HepG2 (cell line): ENCODE measurements at regions not wholly inside any gene's neighbourhood (a gene's known extent, or its start where the extent isn't known, plus 50 kb on each side); places are given as distances from the start of the nearest gene placed in this dataset.

Source experiments
- ATAC-seq: fragments of 200-7000 bp; cut with Tn5 transposase; 3 replicates; pipeline ENCODE4 v1.9.1; 2020; ENCODE audit warnings: mild to moderate bottlenecking, moderate library complexity
- BruUV-seq: library from RNA; stranded (reverse); fragments of 400-500 nt; replicated peaks from 2 replicates; lab custom pipeline; 2021; lab: Mats Ljungman, UMichigan
- CTCF ChIA-PET: fragments of 300-600 bp; formaldehyde crosslinking; extraction: SDS; loops from one replicate; lab custom pipeline; 2021; ENCODE audit warnings: low total read pairs, inconsistent platforms, low intra/inter-chr PET ratio; lab: Yijun Ruan, JAX
- POLR2A ChIA-PET: fragments of 350-600 bp; sonication (Branson Sonifier 250); formaldehyde crosslinking; loops from one replicate; lab custom pipeline; 2020; ENCODE audit warnings: antibody characterized with exemption, inconsistent platforms; lab: Yijun Ruan, JAX
- DNase-seq: peaks from one replicate; pipeline ENCODE4 v3.0.0-alpha.2; 2015; ENCODE audit warnings: low spot score
- FAIRE-seq: peaks from 3 replicates; lab custom pipeline; 2011; peaks lifted over from hg19 to GRCh38; lab: Jason Lieb, UNC
- H2AFZ ChIP-seq: one replicate; pipeline ENCODE4 v1.6.1; 2011; ENCODE audit warnings: low read length, inconsistent platforms
- H3K27ac ChIP-seq: fragments of 300-600 bp; 3 replicates; pipeline ENCODE4 v1.8.0; 2011; ENCODE audit warnings: mixed run types, mild to moderate bottlenecking, mixed read lengths, low read length, inconsistent platforms; ENCODE audit not compliant: insufficient read depth; ENCODE audit errors: extremely low read length
- H3K27me3 ChIP-seq, 2 experiments: fragments of 200-600 bp in 1 of 2; 2 replicates in 1 of 2; 3 replicates in 1 of 2; pipeline versions ENCODE4 v1.6.0 to v1.8.0; 2011; ENCODE audit warnings: low read length in 2 of 2, mild to moderate bottlenecking in 2 of 2, moderate library complexity in 2 of 2, inconsistent platforms in 1 of 2; ENCODE audit not compliant: insufficient read depth in 2 of 2, control insufficient read depth in 1 of 2
- H3K36me3 ChIP-seq, 2 experiments: fragments of 200-600 bp in 1 of 2; replicated peaks in 1 of 2; 2 replicates in 1 of 2; 3 replicates in 1 of 2; pipeline versions ENCODE4 v1.5.1 to v1.8.0; 2011; ENCODE audit warnings: low read length in 2 of 2, inconsistent platforms in 1 of 2; ENCODE audit not compliant: insufficient read depth in 2 of 2, control insufficient read depth in 1 of 2
- H3K4me1 ChIP-seq: 2 replicates; pipeline ENCODE4 v1.5.1; 2012; ENCODE audit warnings: low read length, inconsistent platforms; ENCODE audit not compliant: insufficient read depth
- H3K4me2 ChIP-seq: 2 replicates; pipeline ENCODE4 v1.6.0; 2011; ENCODE audit warnings: low read depth, low read length, inconsistent platforms
- H3K4me3 ChIP-seq, 3 experiments: fragments of 200-600 bp in 1 of 3; sonication (generic), shearing (Covaris generic) in 1 of 3; replicated peaks in 1 of 3; 2 replicates each; pipeline ENCODE4 v1.5.1; 2011 to 2016; ENCODE audit warnings: low read length in 3 of 3, inconsistent platforms in 2 of 3, low read depth in 2 of 3, mild to moderate bottlenecking in 2 of 3, control low read depth in 1 of 3, mixed read lengths in 1 of 3; ENCODE audit not compliant: insufficient read depth in 1 of 3
- H3K79me2 ChIP-seq: one replicate; pipeline ENCODE4 v1.6.1; 2011; ENCODE audit warnings: low read length, inconsistent platforms; ENCODE audit not compliant: insufficient read depth
- H3K9ac ChIP-seq: 2 replicates; pipeline ENCODE4 v1.6.0; 2011; ENCODE audit warnings: mild to moderate bottlenecking, low read depth, low read length, inconsistent platforms; ENCODE audit not compliant: insufficient read depth
- H3K9me3 ChIP-seq: 2 replicates; pipeline ENCODE4 v1.5.1; 2012; ENCODE audit warnings: mild to moderate bottlenecking, low read length
- H4K20me1 ChIP-seq: 2 replicates; pipeline ENCODE4 v1.6.0; 2011; ENCODE audit warnings: inconsistent platforms, mild to moderate bottlenecking, low read length, moderate library complexity; ENCODE audit not compliant: insufficient read depth
- CHCHD3 ChIP-seq: sonication (generic); formaldehyde crosslinking; IDR thresholded peaks from 2 replicates; pipeline ENCODE4 v1.8.0; 2022; ENCODE audit warnings: mild to moderate bottlenecking, missing genetic modification reagents, moderate library complexity
- KLF12 ChIP-seq: sonication (generic); formaldehyde crosslinking; IDR thresholded peaks from 2 replicates; pipeline ENCODE4 v1.4.0; 2020; ENCODE audit warnings: missing genetic modification reagents, borderline replicate concordance
- PITX1 ChIP-seq: sonication (generic); formaldehyde crosslinking; IDR thresholded peaks from 2 replicates; pipeline ENCODE4 v1.5.1; 2020; ENCODE audit warnings: mild to moderate bottlenecking, missing genetic modification reagents
- RBAK ChIP-seq: sonication (generic); formaldehyde crosslinking; IDR thresholded peaks from 2 replicates; pipeline ENCODE4 v1.5.1; 2020; ENCODE audit warnings: mild to moderate bottlenecking, missing genetic modification reagents
- SAFB2 ChIP-seq: sonication (generic); formaldehyde crosslinking; IDR thresholded peaks from 2 replicates; pipeline ENCODE4 v1.5.1; 2020; ENCODE audit warnings: missing genetic modification reagents, low read depth, mild to moderate bottlenecking, borderline replicate concordance
- SMARCE1 ChIP-seq: fragments of 450-650 bp; IDR thresholded peaks from 2 replicates; pipeline ENCODE4 v1.6.1; 2017; ENCODE audit warnings: borderline replicate concordance
- ZNF34 ChIP-seq: sonication (generic); formaldehyde crosslinking; IDR thresholded peaks from 2 replicates; pipeline ENCODE4 v1.4.0; 2020; ENCODE audit warnings: mild to moderate bottlenecking, missing genetic modification reagents, borderline replicate concordance
- ZNF607 ChIP-seq: sonication (generic); formaldehyde crosslinking; IDR thresholded peaks from 2 replicates; pipeline ENCODE4 v1.5.1; 2020; ENCODE audit warnings: missing genetic modification reagents, mild to moderate bottlenecking, borderline replicate concordance
- WGBS: methylation state at CpG from one replicate; pipeline ENCODE4 v1.1.6; 2017; ENCODE audit warnings: low lambda C conversion rate; 5-methylcytosine and 5-hydroxymethylcytosine counted together
- in situ Hi-C: cut with HindIII; loops from 2 replicates; pipeline ENCODE4 v1.10.0; 2017; ENCODE audit warnings: low pct_unique_long_range_greater_than_20kb; ENCODE audit not compliant: extremely low pct_ligation_motif_present
- intact Hi-C: fragments of 100-400 bp; cut with micrococcal nuclease; formaldehyde crosslinking; loops from one replicate; pipeline ENCODE4 v1.10.0; 2022; ENCODE audit not compliant: unreplicated experiment
- TF ChIP-seq, protein P1 (sequence below): sonication (generic); formaldehyde crosslinking; IDR thresholded peaks from 2 replicates; pipeline ENCODE4 v1.4.0; 2020; ENCODE audit warnings: missing genetic modification reagents, mild to moderate bottlenecking, borderline replicate concordance
- TF ChIP-seq, protein P2 (sequence below): IDR thresholded peaks from 2 replicates; pipeline ENCODE4 v1.6.1; 2016; ENCODE audit warnings: low read depth, control low read depth
- TF ChIP-seq, protein P3 (sequence below): sonication (generic); formaldehyde crosslinking; IDR thresholded peaks from 2 replicates; pipeline ENCODE4 v1.8.1; 2023; ENCODE audit warnings: missing genetic modification reagents, mild to moderate bottlenecking, borderline replicate concordance

DNA sequence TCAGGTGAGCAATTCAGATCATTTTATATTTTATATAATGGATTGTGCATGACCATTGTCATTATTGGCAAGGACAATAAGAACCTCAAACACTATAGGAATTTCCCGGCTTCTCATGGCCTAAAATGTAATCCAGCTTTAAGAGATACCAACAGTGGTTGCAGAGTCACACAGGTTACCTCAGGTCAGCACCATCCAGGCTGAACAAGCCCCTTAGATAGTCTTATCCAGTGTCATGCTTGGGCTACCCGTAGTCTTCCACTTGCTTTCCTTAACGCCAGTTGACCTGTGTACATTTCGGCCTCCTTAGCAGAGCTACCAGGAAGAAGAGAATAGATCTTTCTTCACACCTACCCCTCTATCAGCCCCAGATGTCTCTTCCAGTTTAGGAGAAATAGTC lies 293.3 kb upstream of the SYT4 start:
- H3K4me3 ChIP-seq, result no peak overlapping the region
- DNase-seq, result no peak
- no peaks in the 10 kb centered on the region for H3K27me3 ChIP-seq
- no peak overlapping the region for H3K9ac ChIP-seq
- ATAC-seq, result no peak
- no peak for FAIRE-seq
- H4K20me1 ChIP-seq, result no peaks in the 10 kb centered on the region
- no peak overlapping the region for H3K27ac ChIP-seq
- H3K4me1 ChIP-seq, result no peaks in the 10 kb centered on the region
- intact Hi-C loops (no loop called here), in situ Hi-C loops (loop anchor here (25.0 kb wide), 1 partner anchor 983 kb away; no protein-coding TSS in a partner anchor)
- POLR2A ChIA-PET, result no interaction called here
- BruUV-seq, result no TSS peak
- no peak overlapping the region for H3K4me2 ChIP-seq
- H3K9me3 ChIP-seq, result no peaks in the 10 kb centered on the region
- H2AFZ ChIP-seq, result no peak overlapping the region
- CTCF ChIA-PET, result interaction anchor here (1.3 to 3.5 kb wide), 2 partner anchors 17 to 26 kb away, joined by 5 to 26 read pairs; no protein-coding TSS in a partner anchor
- 24% methylated on average over 4 of the region's 4 CpGs for WGBS
- H3K36me3 ChIP-seq, result no peaks in the 10 kb centered on the region
- TF ChIP-seq ZNF607 (CRISPR knock-in tag), result no peak
- no peak for TF ChIP-seq RBAK (CRISPR knock-in tag)
- TF ChIP-seq CHCHD3, result no peak
- TF ChIP-seq SAFB2 (CRISPR knock-in tag), result no peak
- TF ChIP-seq, protein P1, sequence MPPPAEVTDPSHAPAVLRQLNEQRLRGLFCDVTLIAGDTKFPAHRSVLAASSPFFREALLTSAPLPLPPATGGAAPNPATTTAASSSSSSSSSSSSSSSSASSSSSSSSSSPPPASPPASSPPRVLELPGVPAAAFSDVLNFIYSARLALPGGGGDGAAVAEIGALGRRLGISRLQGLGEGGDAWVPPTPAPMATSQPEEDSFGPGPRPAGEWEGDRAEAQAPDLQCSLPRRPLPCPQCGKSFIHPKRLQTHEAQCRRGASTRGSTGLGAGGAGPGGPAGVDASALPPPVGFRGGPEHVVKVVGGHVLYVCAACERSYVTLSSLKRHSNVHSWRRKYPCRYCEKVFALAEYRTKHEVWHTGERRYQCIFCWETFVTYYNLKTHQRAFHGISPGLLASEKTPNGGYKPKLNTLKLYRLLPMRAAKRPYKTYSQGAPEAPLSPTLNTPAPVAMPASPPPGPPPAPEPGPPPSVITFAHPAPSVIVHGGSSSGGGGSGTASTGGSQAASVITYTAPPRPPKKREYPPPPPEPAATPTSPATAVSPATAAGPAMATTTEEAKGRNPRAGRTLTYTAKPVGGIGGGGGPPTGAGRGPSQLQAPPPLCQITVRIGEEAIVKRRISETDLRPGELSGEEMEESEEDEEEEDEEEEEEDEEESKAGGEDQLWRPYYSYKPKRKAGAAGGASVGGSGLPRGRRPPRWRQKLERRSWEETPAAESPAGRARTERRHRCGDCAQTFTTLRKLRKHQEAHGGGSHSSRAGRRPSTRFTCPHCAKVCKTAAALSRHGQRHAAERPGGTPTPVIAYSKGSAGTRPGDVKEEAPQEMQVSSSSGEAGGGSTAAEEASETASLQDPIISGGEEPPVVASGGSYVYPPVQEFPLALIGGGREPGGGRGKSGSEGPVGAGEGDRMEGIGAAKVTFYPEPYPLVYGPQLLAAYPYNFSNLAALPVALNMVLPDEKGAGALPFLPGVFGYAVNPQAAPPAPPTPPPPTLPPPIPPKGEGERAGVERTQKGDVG (CRISPR knock-in tag), result no peak
- TF ChIP-seq, protein P2, sequence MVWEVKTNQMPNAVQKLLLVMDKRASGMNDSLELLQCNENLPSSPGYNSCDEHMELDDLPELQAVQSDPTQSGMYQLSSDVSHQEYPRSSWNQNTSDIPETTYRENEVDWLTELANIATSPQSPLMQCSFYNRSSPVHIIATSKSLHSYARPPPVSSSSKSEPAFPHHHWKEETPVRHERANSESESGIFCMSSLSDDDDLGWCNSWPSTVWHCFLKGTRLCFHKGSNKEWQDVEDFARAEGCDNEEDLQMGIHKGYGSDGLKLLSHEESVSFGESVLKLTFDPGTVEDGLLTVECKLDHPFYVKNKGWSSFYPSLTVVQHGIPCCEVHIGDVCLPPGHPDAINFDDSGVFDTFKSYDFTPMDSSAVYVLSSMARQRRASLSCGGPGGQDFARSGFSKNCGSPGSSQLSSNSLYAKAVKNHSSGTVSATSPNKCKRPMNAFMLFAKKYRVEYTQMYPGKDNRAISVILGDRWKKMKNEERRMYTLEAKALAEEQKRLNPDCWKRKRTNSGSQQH (CRISPR knock-in tag), result no peak
- TF ChIP-seq PITX1 (CRISPR knock-in tag), result no peak
- TF ChIP-seq, protein P3, sequence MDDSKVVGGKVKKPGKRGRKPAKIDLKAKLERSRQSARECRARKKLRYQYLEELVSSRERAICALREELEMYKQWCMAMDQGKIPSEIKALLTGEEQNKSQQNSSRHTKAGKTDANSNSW (CRISPR knock-in tag), result no peak
- no peak for TF ChIP-seq ZNF34
- TF ChIP-seq KLF12, result no peak
- no peak for TF ChIP-seq SMARCE1
- H3K79me2 ChIP-seq, result no peaks in the 10 kb centered on the region
